HepG2 (cell line): ENCODE measurements at regions not wholly inside any gene's neighbourhood (a gene's known extent, or its start where the extent isn't known, plus 50 kb on each side); places are given as distances from the start of the nearest gene placed in this dataset.

Source experiments
- ATAC-seq: fragments of 200-7000 bp; cut with Tn5 transposase; 3 replicates; pipeline ENCODE4 v1.9.1; 2020; ENCODE audit warnings: mild to moderate bottlenecking, moderate library complexity
- BruUV-seq: library from RNA; stranded (reverse); fragments of 400-500 nt; replicated peaks from 2 replicates; lab custom pipeline; 2021; lab: Mats Ljungman, UMichigan
- CTCF ChIA-PET: fragments of 300-600 bp; formaldehyde crosslinking; extraction: SDS; loops from one replicate; lab custom pipeline; 2021; ENCODE audit warnings: low total read pairs, inconsistent platforms, low intra/inter-chr PET ratio; lab: Yijun Ruan, JAX
- POLR2A ChIA-PET: fragments of 350-600 bp; sonication (Branson Sonifier 250); formaldehyde crosslinking; loops from one replicate; lab custom pipeline; 2020; ENCODE audit warnings: antibody characterized with exemption, inconsistent platforms; lab: Yijun Ruan, JAX
- DNase-seq: peaks from one replicate; pipeline ENCODE4 v3.0.0-alpha.2; 2015; ENCODE audit warnings: low spot score
- FAIRE-seq: peaks from 3 replicates; lab custom pipeline; 2011; peaks lifted over from hg19 to GRCh38; lab: Jason Lieb, UNC
- H2AFZ ChIP-seq: one replicate; pipeline ENCODE4 v1.6.1; 2011; ENCODE audit warnings: low read length, inconsistent platforms
- H3K27ac ChIP-seq: fragments of 300-600 bp; 3 replicates; pipeline ENCODE4 v1.8.0; 2011; ENCODE audit warnings: mixed run types, mild to moderate bottlenecking, mixed read lengths, low read length, inconsistent platforms; ENCODE audit not compliant: insufficient read depth; ENCODE audit errors: extremely low read length
- H3K27me3 ChIP-seq, 2 experiments: fragments of 200-600 bp in 1 of 2; 2 replicates in 1 of 2; 3 replicates in 1 of 2; pipeline versions ENCODE4 v1.6.0 to v1.8.0; 2011; ENCODE audit warnings: low read length in 2 of 2, mild to moderate bottlenecking in 2 of 2, moderate library complexity in 2 of 2, inconsistent platforms in 1 of 2; ENCODE audit not compliant: insufficient read depth in 2 of 2, control insufficient read depth in 1 of 2
- H3K36me3 ChIP-seq, 2 experiments: fragments of 200-600 bp in 1 of 2; replicated peaks in 1 of 2; 2 replicates in 1 of 2; 3 replicates in 1 of 2; pipeline versions ENCODE4 v1.5.1 to v1.8.0; 2011; ENCODE audit warnings: low read length in 2 of 2, inconsistent platforms in 1 of 2; ENCODE audit not compliant: insufficient read depth in 2 of 2, control insufficient read depth in 1 of 2
- H3K4me1 ChIP-seq: 2 replicates; pipeline ENCODE4 v1.5.1; 2012; ENCODE audit warnings: low read length, inconsistent platforms; ENCODE audit not compliant: insufficient read depth
- H3K4me2 ChIP-seq: 2 replicates; pipeline ENCODE4 v1.6.0; 2011; ENCODE audit warnings: low read depth, low read length, inconsistent platforms
- H3K4me3 ChIP-seq, 3 experiments: fragments of 200-600 bp in 1 of 3; sonication (generic), shearing (Covaris generic) in 1 of 3; replicated peaks in 1 of 3; 2 replicates each; pipeline ENCODE4 v1.5.1; 2011 to 2016; ENCODE audit warnings: low read length in 3 of 3, inconsistent platforms in 2 of 3, low read depth in 2 of 3, mild to moderate bottlenecking in 2 of 3, control low read depth in 1 of 3, mixed read lengths in 1 of 3; ENCODE audit not compliant: insufficient read depth in 1 of 3
- H3K79me2 ChIP-seq: one replicate; pipeline ENCODE4 v1.6.1; 2011; ENCODE audit warnings: low read length, inconsistent platforms; ENCODE audit not compliant: insufficient read depth
- H3K9ac ChIP-seq: 2 replicates; pipeline ENCODE4 v1.6.0; 2011; ENCODE audit warnings: mild to moderate bottlenecking, low read depth, low read length, inconsistent platforms; ENCODE audit not compliant: insufficient read depth
- H3K9me3 ChIP-seq: 2 replicates; pipeline ENCODE4 v1.5.1; 2012; ENCODE audit warnings: mild to moderate bottlenecking, low read length
- H4K20me1 ChIP-seq: 2 replicates; pipeline ENCODE4 v1.6.0; 2011; ENCODE audit warnings: inconsistent platforms, mild to moderate bottlenecking, low read length, moderate library complexity; ENCODE audit not compliant: insufficient read depth
- ATF7-NPFF ChIP-seq: sonication (generic); formaldehyde crosslinking; IDR thresholded peaks from 2 replicates; pipeline ENCODE4 v1.8.1; 2023; ENCODE audit warnings: mild to moderate bottlenecking, low read depth, missing genetic modification reagents, moderate library complexity
- DMAP1 ChIP-seq: IDR thresholded peaks from 2 replicates; pipeline ENCODE4 v1.6.1; 2016
- FOSL1 ChIP-seq: sonication (generic); formaldehyde crosslinking; IDR thresholded peaks from 2 replicates; pipeline ENCODE4 v1.9.0; 2021; ENCODE audit warnings: missing genetic modification reagents, borderline replicate concordance
- FOXK1 ChIP-seq: sonication (generic); formaldehyde crosslinking; IDR thresholded peaks from 2 replicates; pipeline ENCODE4 v1.4.0; 2020; ENCODE audit warnings: low read depth, missing genetic modification reagents, borderline replicate concordance
- FOXK2 ChIP-seq: fragments of 450-650 bp; IDR thresholded peaks from 2 replicates; pipeline ENCODE4 v1.6.1; 2016
- MEIS1 ChIP-seq: sonication (generic); formaldehyde crosslinking; IDR thresholded peaks from 2 replicates; pipeline ENCODE4 v1.9.0; 2021; ENCODE audit warnings: mild to moderate bottlenecking, missing genetic modification reagents, moderate library complexity, borderline replicate concordance
- RARG ChIP-seq: sonication (generic); formaldehyde crosslinking; IDR thresholded peaks from 2 replicates; pipeline ENCODE4 v1.4.0; 2020; ENCODE audit warnings: low read depth, mild to moderate bottlenecking, missing genetic modification reagents
- RBM39 ChIP-seq: fragments of 200-400 bp; formaldehyde crosslinking; IDR thresholded peaks from one replicate; pipeline ENCODE4 v1.6.1; 2018; ENCODE audit warnings: antibody characterized with exemption, mild to moderate bottlenecking, low read depth, low read length; ENCODE audit not compliant: poor library complexity, severe bottlenecking
- SP5 ChIP-seq: IDR thresholded peaks from 2 replicates; pipeline ENCODE4 v1.6.1; 2016; ENCODE audit warnings: low read depth, borderline replicate concordance
- ZNF326 ChIP-seq: sonication (generic); formaldehyde crosslinking; IDR thresholded peaks from 2 replicates; pipeline ENCODE4 v1.4.0; 2020; ENCODE audit warnings: missing genetic modification reagents, borderline replicate concordance
- ZNF788 ChIP-seq: sonication (generic); formaldehyde crosslinking; IDR thresholded peaks from 2 replicates; pipeline ENCODE4 v1.5.0; 2020; ENCODE audit warnings: mild to moderate bottlenecking, missing genetic modification reagents, borderline replicate concordance
- ZNF879 ChIP-seq: sonication (generic); formaldehyde crosslinking; IDR thresholded peaks from 2 replicates; pipeline ENCODE4 v1.8.1; 2023; ENCODE audit warnings: missing genetic modification reagents
- WGBS: methylation state at CpG from one replicate; pipeline ENCODE4 v1.1.6; 2017; ENCODE audit warnings: low lambda C conversion rate; 5-methylcytosine and 5-hydroxymethylcytosine counted together
- in situ Hi-C: cut with HindIII; loops from 2 replicates; pipeline ENCODE4 v1.10.0; 2017; ENCODE audit warnings: low pct_unique_long_range_greater_than_20kb; ENCODE audit not compliant: extremely low pct_ligation_motif_present
- intact Hi-C: fragments of 100-400 bp; cut with micrococcal nuclease; formaldehyde crosslinking; loops from one replicate; pipeline ENCODE4 v1.10.0; 2022; ENCODE audit not compliant: unreplicated experiment
- TF ChIP-seq, protein P1 (sequence below): sonication (generic); formaldehyde crosslinking; IDR thresholded peaks from 2 replicates; pipeline ENCODE4 v1.5.1; 2020; ENCODE audit warnings: mild to moderate bottlenecking, moderate library complexity, missing genetic modification reagents
- TF ChIP-seq, protein P2 (sequence below): sonication (generic); formaldehyde crosslinking; IDR thresholded peaks from 2 replicates; pipeline ENCODE4 v1.4.0; 2020; ENCODE audit warnings: missing genetic modification reagents, borderline replicate concordance
- TF ChIP-seq, protein P3 (sequence below): sonication (generic); formaldehyde crosslinking; IDR thresholded peaks from 2 replicates; pipeline ENCODE4 v1.8.0; 2022; ENCODE audit warnings: missing genetic modification reagents, mild to moderate bottlenecking, borderline replicate concordance
- TF ChIP-seq, protein P4 (sequence below): sonication (generic); formaldehyde crosslinking; conservative IDR thresholded peaks from 2 replicates; pipeline ENCODE4 v1.8.0; 2022; ENCODE audit warnings: low read depth, missing genetic modification reagents

DNA sequence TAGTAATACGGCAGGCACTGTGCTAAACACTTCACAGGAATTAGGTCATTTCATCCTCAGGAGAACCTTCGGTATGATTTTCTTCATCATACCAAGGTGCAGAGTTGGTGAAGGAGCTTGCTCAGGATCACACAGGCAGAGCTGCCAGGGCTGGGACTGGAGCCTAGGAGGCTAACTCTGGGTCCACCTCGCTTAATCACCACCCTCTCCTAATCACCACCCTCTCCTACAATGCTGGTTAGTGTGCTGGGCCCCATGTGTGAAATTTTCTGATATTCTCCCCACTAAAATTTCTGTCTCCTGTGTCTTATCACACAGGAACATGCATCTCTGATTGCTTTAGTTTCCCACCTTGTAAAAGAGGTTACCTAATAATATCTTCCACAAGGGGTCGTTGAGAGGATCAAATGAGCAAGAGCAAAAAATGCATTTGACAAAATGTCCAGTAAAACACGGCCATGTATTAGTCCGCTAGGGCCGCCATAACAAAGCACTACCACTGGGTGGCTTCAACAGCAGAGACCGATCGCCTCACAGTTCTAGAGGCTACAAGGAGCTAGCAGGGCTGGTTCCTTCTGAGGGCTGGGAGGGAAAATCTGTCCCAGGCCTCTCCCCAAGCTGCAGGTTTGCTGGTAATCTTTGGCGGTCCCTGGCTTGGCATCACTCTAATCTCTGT, 128.2 kb upstream of the NFIB start (continued):
- TF ChIP-seq, protein P1, sequence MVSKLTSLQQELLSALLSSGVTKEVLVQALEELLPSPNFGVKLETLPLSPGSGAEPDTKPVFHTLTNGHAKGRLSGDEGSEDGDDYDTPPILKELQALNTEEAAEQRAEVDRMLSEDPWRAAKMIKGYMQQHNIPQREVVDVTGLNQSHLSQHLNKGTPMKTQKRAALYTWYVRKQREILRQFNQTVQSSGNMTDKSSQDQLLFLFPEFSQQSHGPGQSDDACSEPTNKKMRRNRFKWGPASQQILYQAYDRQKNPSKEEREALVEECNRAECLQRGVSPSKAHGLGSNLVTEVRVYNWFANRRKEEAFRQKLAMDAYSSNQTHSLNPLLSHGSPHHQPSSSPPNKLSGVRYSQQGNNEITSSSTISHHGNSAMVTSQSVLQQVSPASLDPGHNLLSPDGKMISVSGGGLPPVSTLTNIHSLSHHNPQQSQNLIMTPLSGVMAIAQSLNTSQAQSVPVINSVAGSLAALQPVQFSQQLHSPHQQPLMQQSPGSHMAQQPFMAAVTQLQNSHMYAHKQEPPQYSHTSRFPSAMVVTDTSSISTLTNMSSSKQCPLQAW (CRISPR knock-in tag): no peak
- TF ChIP-seq, protein P2, sequence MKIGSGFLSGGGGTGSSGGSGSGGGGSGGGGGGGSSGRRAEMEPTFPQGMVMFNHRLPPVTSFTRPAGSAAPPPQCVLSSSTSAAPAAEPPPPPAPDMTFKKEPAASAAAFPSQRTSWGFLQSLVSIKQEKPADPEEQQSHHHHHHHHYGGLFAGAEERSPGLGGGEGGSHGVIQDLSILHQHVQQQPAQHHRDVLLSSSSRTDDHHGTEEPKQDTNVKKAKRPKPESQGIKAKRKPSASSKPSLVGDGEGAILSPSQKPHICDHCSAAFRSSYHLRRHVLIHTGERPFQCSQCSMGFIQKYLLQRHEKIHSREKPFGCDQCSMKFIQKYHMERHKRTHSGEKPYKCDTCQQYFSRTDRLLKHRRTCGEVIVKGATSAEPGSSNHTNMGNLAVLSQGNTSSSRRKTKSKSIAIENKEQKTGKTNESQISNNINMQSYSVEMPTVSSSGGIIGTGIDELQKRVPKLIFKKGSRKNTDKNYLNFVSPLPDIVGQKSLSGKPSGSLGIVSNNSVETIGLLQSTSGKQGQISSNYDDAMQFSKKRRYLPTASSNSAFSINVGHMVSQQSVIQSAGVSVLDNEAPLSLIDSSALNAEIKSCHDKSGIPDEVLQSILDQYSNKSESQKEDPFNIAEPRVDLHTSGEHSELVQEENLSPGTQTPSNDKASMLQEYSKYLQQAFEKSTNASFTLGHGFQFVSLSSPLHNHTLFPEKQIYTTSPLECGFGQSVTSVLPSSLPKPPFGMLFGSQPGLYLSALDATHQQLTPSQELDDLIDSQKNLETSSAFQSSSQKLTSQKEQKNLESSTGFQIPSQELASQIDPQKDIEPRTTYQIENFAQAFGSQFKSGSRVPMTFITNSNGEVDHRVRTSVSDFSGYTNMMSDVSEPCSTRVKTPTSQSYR (CRISPR knock-in tag): no peak

DNA sequence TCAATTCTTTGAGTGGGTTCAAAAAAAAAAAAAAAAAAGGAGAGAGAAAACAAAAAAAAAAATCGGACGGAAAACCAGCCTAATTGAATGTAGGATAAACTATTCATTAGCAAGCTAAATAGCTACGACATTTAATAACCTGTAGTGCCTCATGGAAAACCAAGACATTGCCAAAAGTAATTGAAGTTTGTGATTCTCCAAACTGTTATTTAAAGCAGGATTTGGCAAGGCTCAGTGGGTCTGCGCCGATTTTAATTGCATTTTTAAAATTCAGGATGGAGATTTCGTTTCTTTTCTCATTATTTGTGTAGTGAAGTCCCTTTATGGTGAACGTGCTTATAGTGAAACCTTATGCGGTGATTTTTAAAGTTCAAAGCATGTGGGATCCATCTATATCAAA, 127.2 kb upstream of the NFIB start:
- Histone ChIP-seq H3K4me1 (no peaks in the 10 kb centered on the region), H3K36me3 (no peaks in the 10 kb centered on the region), H3K27ac (no peak overlapping the region), H3K9me3 (no peaks in the 10 kb centered on the region), H3K9ac (no peak overlapping the region), H3K79me2 (no peaks in the 10 kb centered on the region), H2AFZ (no peak overlapping the region), H3K4me2 (no peak overlapping the region), H4K20me1 (no peaks in the 10 kb centered on the region), H3K4me3 (no peak overlapping the region), H3K27me3 (peaks cover 0 to 20% of the 10 kb centered on the region in 2 experiments; a peak in 1 of 5 replicates)
- intact Hi-C loops: no loop called here
- FAIRE-seq (no peak), ATAC-seq (no peak), DNase-seq (no peak)
- ChIA-PET CTCF (interaction anchor here (1.5 kb wide), 1 partner anchor 220 kb away, joined by 5 read pairs; no protein-coding TSS in a partner anchor), POLR2A (no interaction called here)
- in situ Hi-C loops: no loop called here
- WGBS: 16% methylated on average over 8 of the region's 8 CpGs
- no TSS peak for BruUV-seq
- TF ChIP-seq FOXK1 (CRISPR knock-in tag) (no peak), RBM39 (no peak), MEIS1 (CRISPR knock-in tag) (no peak), ZNF326 (CRISPR knock-in tag) (no peak), FOSL1 (CRISPR knock-in tag) (no peak), SP5 (CRISPR knock-in tag) (no peak), ATF7-NPFF (no peak), DMAP1 (CRISPR knock-in tag) (no peak), FOXK2 (no peak), RARG (CRISPR knock-in tag) (no peak), ZNF788 (no peak), ZNF879 (CRISPR knock-in tag) (no peak)
- TF ChIP-seq, protein P3, sequence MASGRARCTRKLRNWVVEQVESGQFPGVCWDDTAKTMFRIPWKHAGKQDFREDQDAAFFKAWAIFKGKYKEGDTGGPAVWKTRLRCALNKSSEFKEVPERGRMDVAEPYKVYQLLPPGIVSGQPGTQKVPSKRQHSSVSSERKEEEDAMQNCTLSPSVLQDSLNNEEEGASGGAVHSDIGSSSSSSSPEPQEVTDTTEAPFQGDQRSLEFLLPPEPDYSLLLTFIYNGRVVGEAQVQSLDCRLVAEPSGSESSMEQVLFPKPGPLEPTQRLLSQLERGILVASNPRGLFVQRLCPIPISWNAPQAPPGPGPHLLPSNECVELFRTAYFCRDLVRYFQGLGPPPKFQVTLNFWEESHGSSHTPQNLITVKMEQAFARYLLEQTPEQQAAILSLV (CRISPR knock-in tag): no peak
- TF ChIP-seq, protein P4, sequence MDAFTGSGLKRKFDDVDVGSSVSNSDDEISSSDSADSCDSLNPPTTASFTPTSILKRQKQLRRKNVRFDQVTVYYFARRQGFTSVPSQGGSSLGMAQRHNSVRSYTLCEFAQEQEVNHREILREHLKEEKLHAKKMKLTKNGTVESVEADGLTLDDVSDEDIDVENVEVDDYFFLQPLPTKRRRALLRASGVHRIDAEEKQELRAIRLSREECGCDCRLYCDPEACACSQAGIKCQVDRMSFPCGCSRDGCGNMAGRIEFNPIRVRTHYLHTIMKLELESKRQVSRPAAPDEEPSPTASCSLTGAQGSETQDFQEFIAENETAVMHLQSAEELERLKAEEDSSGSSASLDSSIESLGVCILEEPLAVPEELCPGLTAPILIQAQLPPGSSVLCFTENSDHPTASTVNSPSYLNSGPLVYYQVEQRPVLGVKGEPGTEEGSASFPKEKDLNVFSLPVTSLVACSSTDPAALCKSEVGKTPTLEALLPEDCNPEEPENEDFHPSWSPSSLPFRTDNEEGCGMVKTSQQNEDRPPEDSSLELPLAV (CRISPR knock-in tag): no peak
